CD14-positive monocyte (primary cell): ENCODE measurements at regions not wholly inside any gene's neighbourhood (a gene's known extent, or its start where the extent isn't known, plus 50 kb on each side); places are given as distances from the start of the nearest gene placed in this dataset.

Experiments
- DNase-seq, 3 donors: peaks; one replicate each; pipeline ENCODE4 v3.0.0-alpha.2; 2011 to 2022
- H2AFZ ChIP-seq: 2 replicates; pipeline ENCODE4 v1.6.0; 2012; ENCODE audit warnings: mild to moderate bottlenecking, low read depth, low read length, inconsistent platforms; ENCODE audit not compliant: insufficient read depth, poor library complexity, severe bottlenecking
- H3K27ac ChIP-seq, 2 donors: 1 replicate in 1 of 2; 2 replicates in 1 of 2; pipeline ENCODE4 v1.5.1; 2012 to 2013; ENCODE audit warnings: low read length in 2 of 2, control low read depth in 1 of 2, inconsistent platforms in 1 of 2, low read depth in 1 of 2, mild to moderate bottlenecking in 1 of 2
- H3K27me3 ChIP-seq, 2 donors: one replicate each; pipeline versions ENCODE4 v1.6.0 to v1.6.1; 2011 to 2013; ENCODE audit warnings: low read length in 2 of 2; ENCODE audit not compliant: control insufficient read depth in 2 of 2, insufficient read depth in 2 of 2
- H3K36me3 ChIP-seq, 2 donors: replicated peaks in 1 of 2; 1 replicate in 1 of 2; 2 replicates in 1 of 2; pipeline versions ENCODE4 v1.5.1 to v1.6.1; 2012 to 2013; ENCODE audit warnings: low read length in 2 of 2, control low read depth in 1 of 2, inconsistent platforms in 1 of 2, mild to moderate bottlenecking in 1 of 2; ENCODE audit not compliant: insufficient read depth in 2 of 2, control insufficient read depth in 1 of 2
- H3K4me1 ChIP-seq, 2 donors: 1 replicate in 1 of 2; 2 replicates in 1 of 2; pipeline versions ENCODE4 v1.5.1 to v1.6.1; 2012 to 2013; ENCODE audit warnings: low read length in 2 of 2, control low read depth in 1 of 2, inconsistent platforms in 1 of 2, mild to moderate bottlenecking in 1 of 2, moderate library complexity in 1 of 2; ENCODE audit not compliant: insufficient read depth in 2 of 2, control insufficient read depth in 1 of 2
- H3K4me2 ChIP-seq: replicated peaks from 2 replicates; pipeline ENCODE3; 2012; ENCODE audit warnings: low read length, moderate library complexity, mild to moderate bottlenecking; ENCODE audit not compliant: poor library complexity, severe bottlenecking; ENCODE audit errors: extremely low read depth
- H3K4me3 ChIP-seq, 3 experiments: fragments of 200-600 bp in 1 of 3; sonication (generic) in 1 of 3; replicated peaks in 1 of 3; 1 replicate in 2 of 3; 2 replicates in 1 of 3; pipeline ENCODE4 v1.5.1; 2011 to 2013; ENCODE audit warnings: low read length in 3 of 3, mild to moderate bottlenecking in 3 of 3, control low read depth in 2 of 3, low read depth in 2 of 3, inconsistent platforms in 1 of 3, moderate library complexity in 1 of 3
- H3K79me2 ChIP-seq: 2 replicates; pipeline ENCODE4 v1.6.0; 2012; ENCODE audit warnings: mild to moderate bottlenecking, control low read depth, inconsistent platforms, low read length, moderate library complexity; ENCODE audit not compliant: insufficient read depth
- H3K9ac ChIP-seq: 2 replicates; pipeline ENCODE4 v1.6.0; 2017; ENCODE audit warnings: low read length, mild to moderate bottlenecking; ENCODE audit not compliant: insufficient read depth, poor library complexity, severe bottlenecking
- H3K9me3 ChIP-seq, 2 donors: replicated peaks in 1 of 2; 1 replicate in 1 of 2; 2 replicates in 1 of 2; pipeline versions ENCODE4 v1.5.1 to v1.6.1; 2012 to 2013; ENCODE audit warnings: low read length in 2 of 2, control low read depth in 1 of 2; ENCODE audit not compliant: control insufficient read depth in 1 of 2, insufficient read depth in 1 of 2
- H4K20me1 ChIP-seq: 2 replicates; pipeline ENCODE4 v1.6.0; 2012; ENCODE audit warnings: mild to moderate bottlenecking, low read length, control low read depth, moderate library complexity; ENCODE audit not compliant: insufficient read depth
- H3K27ac Mint-ChIP-seq, 7 donors: one replicate each; pipeline ENCODE4 v1.8.0; 2020; ENCODE audit warnings: mild to moderate bottlenecking in 7 of 7, mixed read lengths in 7 of 7, moderate library complexity in 6 of 7, inconsistent platforms in 2 of 7
- H3K27me3 Mint-ChIP-seq, 3 donors: one replicate each; pipeline ENCODE4 v1.8.0; 2021 to 2022; ENCODE audit warnings: low read depth in 3 of 3, mild to moderate bottlenecking in 3 of 3, mixed read lengths in 3 of 3, moderate library complexity in 3 of 3, inconsistent platforms in 1 of 3
- H3K36me3 Mint-ChIP-seq, 2 donors: one replicate each; pipeline ENCODE4 v1.8.0; 2020; ENCODE audit warnings: mixed read lengths in 2 of 2, inconsistent platforms in 1 of 2, mild to moderate bottlenecking in 1 of 2
- H3K4me1 Mint-ChIP-seq: one replicate; pipeline ENCODE4 v1.8.0; 2020; ENCODE audit warnings: mild to moderate bottlenecking, mixed read lengths
- H3K4me3 Mint-ChIP-seq, 2 donors: one replicate each; pipeline ENCODE4 v1.8.0; 2020; ENCODE audit warnings: mild to moderate bottlenecking in 2 of 2, mixed read lengths in 2 of 2, moderate library complexity in 1 of 2
- H3K9me3 Mint-ChIP-seq, 7 donors: one replicate each; pipeline ENCODE4 v1.8.0; 2020 to 2022; ENCODE audit warnings: mixed read lengths in 7 of 7, mild to moderate bottlenecking in 6 of 7, moderate library complexity in 6 of 7, inconsistent platforms in 2 of 7
- WGBS: methylation state at CpG from one replicate; pipeline ENCODE4 v1.1.5; 2013; ENCODE audit warnings: missing lambda C conversion rate; ENCODE audit not compliant: insufficient coverage; 5-methylcytosine and 5-hydroxymethylcytosine counted together
- intact Hi-C, 2 donors: fragments of 100-400 bp; cut with micrococcal nuclease; formaldehyde crosslinking; loops; one replicate each; pipeline versions ENCODE4 v1.15.0 to v1.15.1; 2023
- TF ChIP-seq, protein P1 (sequence below): fragments of 200-600 bp; IDR thresholded peaks from one replicate; pipeline ENCODE4 v1.8.0; 2022; ENCODE audit warnings: antibody characterized with exemption, mild to moderate bottlenecking

DNA sequence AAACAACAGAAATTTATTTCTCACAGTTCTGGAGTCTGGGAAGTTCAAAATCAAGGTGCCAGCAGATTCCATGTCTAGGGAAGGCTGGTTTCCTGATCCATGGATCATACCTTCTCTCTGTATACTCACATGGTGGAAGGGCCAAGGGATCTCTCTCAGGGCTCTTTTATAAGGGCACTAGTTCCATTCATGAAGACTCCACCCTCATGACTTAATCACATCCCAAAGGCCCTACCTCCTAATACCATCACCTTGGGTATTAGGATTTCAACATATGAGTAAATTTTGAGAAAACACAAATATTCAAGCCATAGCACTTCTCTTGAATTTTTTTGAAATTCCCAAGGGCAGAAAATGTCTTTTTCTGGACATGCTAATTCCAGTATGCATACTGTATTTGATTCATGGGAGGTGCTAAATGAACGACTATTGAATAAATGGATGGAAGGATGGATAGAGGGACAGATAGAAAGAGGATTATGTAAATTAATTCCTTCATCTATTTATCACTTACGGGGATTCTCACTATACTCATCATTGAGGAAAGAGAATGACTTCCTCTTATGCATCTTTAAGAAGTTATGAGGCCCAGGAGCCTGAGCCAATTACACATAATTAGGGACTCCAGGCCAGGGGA lies 182.8 kb downstream of the NRIP1 start:
- no peaks in the 10 kb centered on the region for H3K36me3 ChIP-seq
- peaks cover 33 to 38% of the 10 kb centered on the region in 2 donors for H3K4me1 ChIP-seq
- no peak overlapping the region for H3K9ac ChIP-seq
- no peaks in the 10 kb centered on the region for H3K36me3 Mint-ChIP-seq
- H3K27me3 Mint-ChIP-seq, result peaks cover 0 to 2% (median 1%) of the 10 kb centered on the region in 3 donors
- no peak overlapping the region for H2AFZ ChIP-seq
- no peak overlapping the region for H3K4me3 ChIP-seq
- intact Hi-C loops, result no loop called here
- WGBS, result no CpG with 5 or more reads among the region's 2 CpGs
- no peaks in the 10 kb centered on the region for H3K79me2 ChIP-seq
- H3K4me3 Mint-ChIP-seq, result no peak overlapping the region
- no peaks in the 10 kb centered on the region for H3K9me3 ChIP-seq
- peaks cover 39% of the 10 kb centered on the region for H3K4me1 Mint-ChIP-seq
- no peaks in the 10 kb centered on the region for H3K27me3 ChIP-seq
- no peak overlapping the region for H3K4me2 ChIP-seq
- peaks cover 0 to 3% (median 0%) of the 10 kb centered on the region in 7 donors for H3K9me3 Mint-ChIP-seq
- TF ChIP-seq, protein P1, sequence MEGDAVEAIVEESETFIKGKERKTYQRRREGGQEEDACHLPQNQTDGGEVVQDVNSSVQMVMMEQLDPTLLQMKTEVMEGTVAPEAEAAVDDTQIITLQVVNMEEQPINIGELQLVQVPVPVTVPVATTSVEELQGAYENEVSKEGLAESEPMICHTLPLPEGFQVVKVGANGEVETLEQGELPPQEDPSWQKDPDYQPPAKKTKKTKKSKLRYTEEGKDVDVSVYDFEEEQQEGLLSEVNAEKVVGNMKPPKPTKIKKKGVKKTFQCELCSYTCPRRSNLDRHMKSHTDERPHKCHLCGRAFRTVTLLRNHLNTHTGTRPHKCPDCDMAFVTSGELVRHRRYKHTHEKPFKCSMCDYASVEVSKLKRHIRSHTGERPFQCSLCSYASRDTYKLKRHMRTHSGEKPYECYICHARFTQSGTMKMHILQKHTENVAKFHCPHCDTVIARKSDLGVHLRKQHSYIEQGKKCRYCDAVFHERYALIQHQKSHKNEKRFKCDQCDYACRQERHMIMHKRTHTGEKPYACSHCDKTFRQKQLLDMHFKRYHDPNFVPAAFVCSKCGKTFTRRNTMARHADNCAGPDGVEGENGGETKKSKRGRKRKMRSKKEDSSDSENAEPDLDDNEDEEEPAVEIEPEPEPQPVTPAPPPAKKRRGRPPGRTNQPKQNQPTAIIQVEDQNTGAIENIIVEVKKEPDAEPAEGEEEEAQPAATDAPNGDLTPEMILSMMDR, result no peak
- no peak overlapping the region for H3K27ac ChIP-seq
- no peaks in the 10 kb centered on the region for H4K20me1 ChIP-seq
- DNase-seq, result no peak
- H3K27ac Mint-ChIP-seq, result no peak overlapping the region

DNA sequence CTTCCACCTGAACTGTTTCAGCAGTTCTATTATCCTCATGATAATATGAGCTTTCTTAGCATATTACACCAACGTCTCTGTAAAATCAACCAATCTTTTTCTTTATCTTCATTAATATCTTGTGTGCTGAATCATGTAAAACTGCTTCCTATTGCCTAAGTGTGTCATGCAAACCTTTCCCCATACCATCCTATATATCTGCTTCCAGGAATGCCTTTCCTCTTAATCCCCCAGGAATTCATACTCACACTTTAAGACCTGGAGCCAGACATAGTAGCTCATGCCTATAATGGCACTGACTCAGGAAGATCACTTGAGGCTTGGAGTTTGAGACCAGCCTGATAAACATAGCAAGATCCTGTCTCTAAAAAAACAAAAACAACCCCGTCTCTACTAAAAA lies 183.9 kb downstream of the NRIP1 start:
- no peak for DNase-seq
- Histone ChIP-seq H3K27ac (no peak overlapping the region), H3K36me3 (no peaks in the 10 kb centered on the region), H3K79me2 (no peaks in the 10 kb centered on the region), H3K9me3 (no peaks in the 10 kb centered on the region), H4K20me1 (no peaks in the 10 kb centered on the region), H3K4me3 (no peak overlapping the region), H3K27me3 (no peaks in the 10 kb centered on the region), H3K4me2 (no peak overlapping the region), H3K4me1 (peaks cover 33 to 38% of the 10 kb centered on the region in 2 donors), H2AFZ (no peak overlapping the region), H3K9ac (no peak overlapping the region)
- Mint-ChIP-seq H3K9me3 (peaks cover 0 to 3% (median 0%) of the 10 kb centered on the region in 7 donors), H3K27ac (no peak overlapping the region), H3K27me3 (peaks cover 1 to 3% (median 2%) of the 10 kb centered on the region in 3 donors), H3K4me1 (peaks cover 41% of the 10 kb centered on the region), H3K4me3 (no peak overlapping the region), H3K36me3 (no peaks in the 10 kb centered on the region)
- no CpG with 5 or more reads among the region's 2 CpGs for WGBS
- TF ChIP-seq, protein P1, result no peak
- intact Hi-C loops, result no loop called here
